ENCODE measurements at regions not wholly inside any gene's neighbourhood (a gene's known extent, or its start where the extent isn't known, plus 50 kb on each side); places are given as distances from the start of the nearest gene placed in this dataset.

DNA sequence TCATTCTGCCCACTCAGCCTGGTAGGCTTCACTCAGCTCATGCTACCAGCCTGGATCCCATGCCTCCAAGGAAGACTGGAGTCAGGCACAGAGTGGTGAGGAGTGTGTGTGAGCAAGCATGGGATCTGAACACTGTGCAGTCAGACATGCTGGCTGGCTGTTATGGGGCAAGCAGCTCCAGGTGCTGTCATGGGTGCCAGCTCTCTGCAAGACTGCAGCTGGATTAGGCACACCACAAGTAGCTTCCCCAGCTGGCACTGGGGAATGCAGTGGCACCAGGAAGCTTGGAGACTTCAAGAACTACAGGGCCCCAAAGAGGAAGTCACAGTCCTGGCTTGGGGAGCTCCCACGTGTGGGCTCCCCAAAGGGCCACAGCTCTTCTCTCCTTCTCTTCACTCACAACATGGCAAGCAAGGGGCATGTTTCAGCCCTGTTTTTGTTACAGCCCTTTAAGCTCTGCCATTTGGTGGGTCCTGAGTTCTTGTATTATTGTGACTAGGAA is 202.5 kb downstream of the VRK1 start:
- TF ChIP-seq KLF11 (CRISPR knock-in tag; IDR thresholded peaks at IDR 0.05) (no peak), SETDB1 (CRISPR knock-in tag; IDR thresholded peaks at IDR 0.05; ENCODE audit: borderline replicate concordance) (no peak), BRD4 (CRISPR knock-in tag; IDR thresholded peaks at IDR 0.05) (no peak), TMF1 (CRISPR knock-in tag; IDR thresholded peaks at IDR 0.05; ENCODE audit: low read depth) (no peak), ZNF580 (CRISPR knock-in tag; IDR thresholded peaks at IDR 0.05; ENCODE audit: borderline replicate concordance, low read depth) (no peak), PLRG1 (conservative IDR thresholded peaks at IDR 0.05) (no peak), IKZF4 (CRISPR knock-in tag; IDR thresholded peaks at IDR 0.05; ENCODE audit: borderline replicate concordance, low read depth, not compliant biosample characterization) (no peak), ZFYVE20 (CRISPR knock-in tag; IDR thresholded peaks at IDR 0.05; ENCODE audit: borderline replicate concordance, low read depth) (no peak)
- H3K79me2 ChIP-seq (ENCODE audit: insufficient read depth, low read length), result no peaks in the 10 kb centered on the region
- H3K4me1 ChIP-seq (ENCODE audit: insufficient read depth, low read length), result no peaks in the 10 kb centered on the region
- H3K9me3 ChIP-seq (ENCODE audit: low read length), result no peaks in the 10 kb centered on the region; the same call in 1 of the 2 replicates
- BruUV-seq (replicated peaks), result no TSS peak
- peaks cover 0 to 9% of the 10 kb centered on the region in 2 experiments; a peak in 2 of 5 replicates for H3K27me3 ChIP-seq (ENCODE audit: control insufficient read depth in 1 of 2, insufficient read depth in 2 of 2, low read length in 2 of 2)
- DNase-seq (ENCODE audit: low spot score), result no peak
- ChIA-PET POLR2A (no interaction called here), CTCF (ENCODE audit: low intra/inter-chr PET ratio, low total read pairs) (no interaction called here)
- intact Hi-C loops (cut with micrococcal nuclease; ENCODE audit: unreplicated experiment) (no loop called here), in situ Hi-C loops (cut with HindIII; ENCODE audit: extremely low pct_ligation_motif_present, low pct_unique_long_range_greater_than_20kb) (no loop called here)
- FAIRE-seq, result no peak
- WGBS (ENCODE audit: low lambda C conversion rate), result 0% methylated on average over 1 of the region's 1 CpG
- H3K27ac ChIP-seq (ENCODE audit: extremely low read length, insufficient read depth, low read length), result no peak overlapping the region
- no peaks in the 10 kb centered on the region for H3K36me3 ChIP-seq (replicated peaks in 1 of 2; ENCODE audit: control insufficient read depth in 1 of 2, insufficient read depth in 2 of 2, low read length in 2 of 2)
- no peak for ATAC-seq
- no peak overlapping the region for H3K4me3 ChIP-seq (replicated peaks in 1 of 3; ENCODE audit: insufficient read depth in 1 of 3, low read depth in 2 of 3, low read length in 3 of 3)
- no peak overlapping the region for H2AFZ ChIP-seq (ENCODE audit: low read length)
- no peak overlapping the region for H3K4me2 ChIP-seq (ENCODE audit: low read depth, low read length)
- no peak overlapping the region for H3K9ac ChIP-seq (ENCODE audit: insufficient read depth, low read depth, low read length)
- H4K20me1 ChIP-seq (ENCODE audit: insufficient read depth, low read length), result no peaks in the 10 kb centered on the region

DNA sequence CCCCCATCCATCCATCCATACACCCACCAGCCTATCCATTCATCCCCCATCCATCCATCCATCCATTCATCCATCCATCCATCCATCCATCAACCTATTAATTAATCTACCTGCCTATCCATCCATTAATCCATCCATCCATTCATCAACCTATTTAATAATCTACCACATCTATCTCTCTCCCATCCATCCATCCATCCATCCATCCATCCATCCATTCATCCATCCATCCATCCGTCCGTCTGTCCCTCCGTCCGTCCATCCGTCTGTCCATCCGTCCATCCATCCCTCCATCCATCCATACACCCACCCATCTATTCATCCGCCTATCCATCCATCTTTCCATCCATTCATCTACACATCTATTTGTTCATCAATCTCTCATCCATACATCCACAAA is 205.3 kb downstream of the VRK1 start:
- CTCF ChIA-PET (ENCODE audit: low intra/inter-chr PET ratio, low total read pairs), result no interaction called here
- no peaks in the 10 kb centered on the region for H4K20me1 ChIP-seq (ENCODE audit: insufficient read depth, low read length)
- no peaks in the 10 kb centered on the region for H3K36me3 ChIP-seq (replicated peaks in 1 of 2; ENCODE audit: control insufficient read depth in 1 of 2, insufficient read depth in 2 of 2, low read length in 2 of 2)
- intact Hi-C loops (cut with micrococcal nuclease; ENCODE audit: unreplicated experiment), result no loop called here
- DNase-seq (ENCODE audit: low spot score), result no peak
- no peak overlapping the region for H3K27ac ChIP-seq (ENCODE audit: extremely low read length, insufficient read depth, low read length)
- FAIRE-seq, result no peak
- H2AFZ ChIP-seq (ENCODE audit: low read length), result no peak overlapping the region
- BruUV-seq (replicated peaks), result no TSS peak
- H3K27me3 ChIP-seq (ENCODE audit: control insufficient read depth in 1 of 2, insufficient read depth in 2 of 2, low read length in 2 of 2), result no peaks in the 10 kb centered on the region
- no peaks in the 10 kb centered on the region for H3K79me2 ChIP-seq (ENCODE audit: insufficient read depth, low read length)
- no peak overlapping the region for H3K4me3 ChIP-seq (replicated peaks in 1 of 3; ENCODE audit: insufficient read depth in 1 of 3, low read depth in 2 of 3, low read length in 3 of 3)
- no peak for ATAC-seq
- in situ Hi-C loops (cut with HindIII; ENCODE audit: extremely low pct_ligation_motif_present, low pct_unique_long_range_greater_than_20kb), result no loop called here
- POLR2A ChIA-PET, result no interaction called here
- H3K4me2 ChIP-seq (ENCODE audit: low read depth, low read length), result no peak overlapping the region
- no peaks in the 10 kb centered on the region for H3K4me1 ChIP-seq (ENCODE audit: insufficient read depth, low read length)
- WGBS (ENCODE audit: low lambda C conversion rate), result 47% methylated on average over 7 of the region's 7 CpGs
- H3K9ac ChIP-seq (ENCODE audit: insufficient read depth, low read depth, low read length), result no peak overlapping the region
- H3K9me3 ChIP-seq (ENCODE audit: low read length), result no peaks in the 10 kb centered on the region; the same call in 1 of the 2 replicates
- TF ChIP-seq YEATS4 (CRISPR knock-in tag; IDR thresholded peaks at IDR 0.05; ENCODE audit: borderline replicate concordance), result no peak
- no peak for TF ChIP-seq NRL (CRISPR knock-in tag; IDR thresholded peaks at IDR 0.05; ENCODE audit: borderline replicate concordance)
- TF ChIP-seq MTF2 (CRISPR knock-in tag; IDR thresholded peaks at IDR 0.05; ENCODE audit: borderline replicate concordance), result no peak
- TF ChIP-seq, protein P1, sequence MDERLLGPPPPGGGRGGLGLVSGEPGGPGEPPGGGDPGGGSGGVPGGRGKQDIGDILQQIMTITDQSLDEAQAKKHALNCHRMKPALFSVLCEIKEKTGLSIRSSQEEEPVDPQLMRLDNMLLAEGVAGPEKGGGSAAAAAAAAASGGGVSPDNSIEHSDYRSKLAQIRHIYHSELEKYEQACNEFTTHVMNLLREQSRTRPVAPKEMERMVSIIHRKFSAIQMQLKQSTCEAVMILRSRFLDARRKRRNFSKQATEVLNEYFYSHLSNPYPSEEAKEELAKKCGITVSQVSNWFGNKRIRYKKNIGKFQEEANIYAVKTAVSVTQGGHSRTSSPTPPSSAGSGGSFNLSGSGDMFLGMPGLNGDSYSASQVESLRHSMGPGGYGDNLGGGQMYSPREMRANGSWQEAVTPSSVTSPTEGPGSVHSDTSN (CRISPR knock-in tag; IDR thresholded peaks at IDR 0.05), result no peak
- no peak for TF ChIP-seq ZBTB38 (CRISPR knock-in tag; IDR thresholded peaks at IDR 0.05)
- no peak for TF ChIP-seq GATAD1 (CRISPR knock-in tag; IDR thresholded peaks at IDR 0.05)
- no peak for TF ChIP-seq BRD4 (CRISPR knock-in tag; IDR thresholded peaks at IDR 0.05)
- no peak for TF ChIP-seq ZNF678 (CRISPR knock-in tag; IDR thresholded peaks at IDR 0.05)

Data from HepG2 (cell line).